CD14-positive monocyte (primary cell): ENCODE measurements at regions not wholly inside any gene's neighbourhood (a gene's known extent, or its start where the extent isn't known, plus 50 kb on each side); places are given as distances from the start of the nearest gene placed in this dataset.

Experiments used
- DNase-seq, 3 donors: peaks; one replicate each; pipeline ENCODE4 v3.0.0-alpha.2; 2011 to 2022
- H2AFZ ChIP-seq: 2 replicates; pipeline ENCODE4 v1.6.0; 2012; ENCODE audit warnings: mild to moderate bottlenecking, low read depth, low read length, inconsistent platforms; ENCODE audit not compliant: insufficient read depth, poor library complexity, severe bottlenecking
- H3K27ac ChIP-seq, 2 donors: 1 replicate in 1 of 2; 2 replicates in 1 of 2; pipeline ENCODE4 v1.5.1; 2012 to 2013; ENCODE audit warnings: low read length in 2 of 2, control low read depth in 1 of 2, inconsistent platforms in 1 of 2, low read depth in 1 of 2, mild to moderate bottlenecking in 1 of 2
- H3K27me3 ChIP-seq, 2 donors: one replicate each; pipeline versions ENCODE4 v1.6.0 to v1.6.1; 2011 to 2013; ENCODE audit warnings: low read length in 2 of 2; ENCODE audit not compliant: control insufficient read depth in 2 of 2, insufficient read depth in 2 of 2
- H3K36me3 ChIP-seq, 2 donors: replicated peaks in 1 of 2; 1 replicate in 1 of 2; 2 replicates in 1 of 2; pipeline versions ENCODE4 v1.5.1 to v1.6.1; 2012 to 2013; ENCODE audit warnings: low read length in 2 of 2, control low read depth in 1 of 2, inconsistent platforms in 1 of 2, mild to moderate bottlenecking in 1 of 2; ENCODE audit not compliant: insufficient read depth in 2 of 2, control insufficient read depth in 1 of 2
- H3K4me1 ChIP-seq, 2 donors: 1 replicate in 1 of 2; 2 replicates in 1 of 2; pipeline versions ENCODE4 v1.5.1 to v1.6.1; 2012 to 2013; ENCODE audit warnings: low read length in 2 of 2, control low read depth in 1 of 2, inconsistent platforms in 1 of 2, mild to moderate bottlenecking in 1 of 2, moderate library complexity in 1 of 2; ENCODE audit not compliant: insufficient read depth in 2 of 2, control insufficient read depth in 1 of 2
- H3K4me2 ChIP-seq: replicated peaks from 2 replicates; pipeline ENCODE3; 2012; ENCODE audit warnings: low read length, moderate library complexity, mild to moderate bottlenecking; ENCODE audit not compliant: poor library complexity, severe bottlenecking; ENCODE audit errors: extremely low read depth
- H3K4me3 ChIP-seq, 3 experiments: fragments of 200-600 bp in 1 of 3; sonication (generic) in 1 of 3; replicated peaks in 1 of 3; 1 replicate in 2 of 3; 2 replicates in 1 of 3; pipeline ENCODE4 v1.5.1; 2011 to 2013; ENCODE audit warnings: low read length in 3 of 3, mild to moderate bottlenecking in 3 of 3, control low read depth in 2 of 3, low read depth in 2 of 3, inconsistent platforms in 1 of 3, moderate library complexity in 1 of 3
- H3K79me2 ChIP-seq: 2 replicates; pipeline ENCODE4 v1.6.0; 2012; ENCODE audit warnings: mild to moderate bottlenecking, control low read depth, inconsistent platforms, low read length, moderate library complexity; ENCODE audit not compliant: insufficient read depth
- H3K9ac ChIP-seq: 2 replicates; pipeline ENCODE4 v1.6.0; 2017; ENCODE audit warnings: low read length, mild to moderate bottlenecking; ENCODE audit not compliant: insufficient read depth, poor library complexity, severe bottlenecking
- H3K9me3 ChIP-seq, 2 donors: replicated peaks in 1 of 2; 1 replicate in 1 of 2; 2 replicates in 1 of 2; pipeline versions ENCODE4 v1.5.1 to v1.6.1; 2012 to 2013; ENCODE audit warnings: low read length in 2 of 2, control low read depth in 1 of 2; ENCODE audit not compliant: control insufficient read depth in 1 of 2, insufficient read depth in 1 of 2
- H4K20me1 ChIP-seq: 2 replicates; pipeline ENCODE4 v1.6.0; 2012; ENCODE audit warnings: mild to moderate bottlenecking, low read length, control low read depth, moderate library complexity; ENCODE audit not compliant: insufficient read depth
- H3K27ac Mint-ChIP-seq, 7 donors: one replicate each; pipeline ENCODE4 v1.8.0; 2020; ENCODE audit warnings: mild to moderate bottlenecking in 7 of 7, mixed read lengths in 7 of 7, moderate library complexity in 6 of 7, inconsistent platforms in 2 of 7
- H3K27me3 Mint-ChIP-seq, 3 donors: one replicate each; pipeline ENCODE4 v1.8.0; 2021 to 2022; ENCODE audit warnings: low read depth in 3 of 3, mild to moderate bottlenecking in 3 of 3, mixed read lengths in 3 of 3, moderate library complexity in 3 of 3, inconsistent platforms in 1 of 3
- H3K36me3 Mint-ChIP-seq, 2 donors: one replicate each; pipeline ENCODE4 v1.8.0; 2020; ENCODE audit warnings: mixed read lengths in 2 of 2, inconsistent platforms in 1 of 2, mild to moderate bottlenecking in 1 of 2
- H3K4me1 Mint-ChIP-seq: one replicate; pipeline ENCODE4 v1.8.0; 2020; ENCODE audit warnings: mild to moderate bottlenecking, mixed read lengths
- H3K4me3 Mint-ChIP-seq, 2 donors: one replicate each; pipeline ENCODE4 v1.8.0; 2020; ENCODE audit warnings: mild to moderate bottlenecking in 2 of 2, mixed read lengths in 2 of 2, moderate library complexity in 1 of 2
- H3K9me3 Mint-ChIP-seq, 7 donors: one replicate each; pipeline ENCODE4 v1.8.0; 2020 to 2022; ENCODE audit warnings: mixed read lengths in 7 of 7, mild to moderate bottlenecking in 6 of 7, moderate library complexity in 6 of 7, inconsistent platforms in 2 of 7
- CTCF ChIP-seq: fragments of 200-600 bp; IDR thresholded peaks from one replicate; pipeline ENCODE4 v1.8.0; 2022; ENCODE audit warnings: antibody characterized with exemption, mild to moderate bottlenecking
- WGBS: methylation state at CpG from one replicate; pipeline ENCODE4 v1.1.5; 2013; ENCODE audit warnings: missing lambda C conversion rate; ENCODE audit not compliant: insufficient coverage; 5-methylcytosine and 5-hydroxymethylcytosine counted together
- intact Hi-C, 2 donors: fragments of 100-400 bp; cut with micrococcal nuclease; formaldehyde crosslinking; loops; one replicate each; pipeline versions ENCODE4 v1.15.0 to v1.15.1; 2023

GRCh38 chr13:110826861-110827672 is 87.8 kb downstream of the ANKRD10 start:
- peaks cover 0 to 21% of the 10 kb centered on the region in 2 donors for H3K9me3 ChIP-seq
- DNase-seq = peak in 1 of 3 donors; percentile 19
- no peak overlapping the region for H3K27ac ChIP-seq
- H3K9ac ChIP-seq = no peak overlapping the region
- no peak overlapping the region for H2AFZ ChIP-seq
- H3K4me1 Mint-ChIP-seq = peaks cover 2% of the 10 kb centered on the region
- H3K36me3 Mint-ChIP-seq = no peaks in the 10 kb centered on the region
- peaks cover 2 to 26% (median 9%) of the 10 kb centered on the region in 7 donors for H3K9me3 Mint-ChIP-seq
- no peak overlapping the region for H3K4me2 ChIP-seq
- peaks cover 3 to 9% (median 6%) of the 10 kb centered on the region in 3 donors for H3K27me3 Mint-ChIP-seq
- 81% methylated on average over 3 of the region's 4 CpGs for WGBS
- intact Hi-C loops = no loop called here
- no peaks in the 10 kb centered on the region for H4K20me1 ChIP-seq
- no peak overlapping the region for H3K4me3 ChIP-seq
- no peaks in the 10 kb centered on the region for H3K4me1 ChIP-seq
- no peaks in the 10 kb centered on the region for H3K27me3 ChIP-seq
- H3K27ac Mint-ChIP-seq = peak overlapping the region in 1 of 7 donors; percentile 17
- no peaks in the 10 kb centered on the region for H3K36me3 ChIP-seq
- no peak overlapping the region for H3K4me3 Mint-ChIP-seq
- TF ChIP-seq CTCF = no peak
- no peaks in the 10 kb centered on the region for H3K79me2 ChIP-seq
